ENCODE measurements at regions not wholly inside any gene's neighbourhood (a gene's known extent, or its start where the extent isn't known, plus 50 kb on each side); places are given as distances from the start of the nearest gene placed in this dataset.
A peak's percentile ranks its signal among the peaks of the same experiment; 100 is the strongest.
"Not testable (repeated sequence)": the region's sequence is repeated elsewhere in the genome, so short reads cannot be mapped to it uniquely, and the experiment has no call there.

DNA sequence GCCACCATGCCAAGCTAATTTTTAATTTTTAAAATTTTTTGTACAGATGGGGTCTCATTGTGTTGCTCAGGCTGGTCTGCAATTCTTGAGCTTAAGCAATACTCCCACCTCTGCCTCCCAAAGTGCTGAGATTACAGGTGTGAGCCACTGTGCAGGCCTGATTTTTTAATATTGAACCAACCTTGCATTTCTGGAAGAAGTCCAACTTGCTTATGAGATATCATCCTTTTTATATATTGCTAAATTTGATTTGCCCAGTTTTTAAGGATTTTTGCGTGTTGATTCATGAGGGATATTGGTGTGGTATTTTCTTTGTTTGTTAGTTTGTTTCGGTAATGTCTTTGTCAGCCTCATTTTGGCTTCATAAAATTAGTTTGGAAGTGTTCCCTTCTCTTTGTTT lies 196.4 kb downstream of the SEC14L1 start:
- H3K4me3 ChIP-seq (ENCODE audit: low read length) = no peak overlapping the region
- peaks cover 20% of the 10 kb centered on the region for H3K9me3 ChIP-seq (ENCODE audit: control insufficient read depth, low read length)
- no peak for DNase-seq (ENCODE audit: low read depth)
- H3K36me3 ChIP-seq (ENCODE audit: control insufficient read depth, insufficient read depth, low read length, severe bottlenecking) = peaks cover 24% of the 10 kb centered on the region
- H3K27me3 ChIP-seq (replicated peaks; ENCODE audit: control insufficient read depth, insufficient read depth, low read length) = no peaks in the 10 kb centered on the region
- H3K9ac ChIP-seq (ENCODE audit: low read length) = no peak overlapping the region
- H3K4me1 ChIP-seq (ENCODE audit: control insufficient read depth, insufficient read depth, low read length) = peaks cover 27% of the 10 kb centered on the region

GRCh38 chr17:77341069-77341541 lies 200.3 kb downstream of the SEC14L1 start:
- no peak overlapping the region for H3K9ac ChIP-seq (ENCODE audit: low read length)
- no peak overlapping the region for H3K4me3 ChIP-seq (ENCODE audit: low read length)
- H3K9me3 ChIP-seq (ENCODE audit: control insufficient read depth, low read length) = peaks cover 13% of the 10 kb centered on the region
- no peaks in the 10 kb centered on the region for H3K27me3 ChIP-seq (replicated peaks; ENCODE audit: control insufficient read depth, insufficient read depth, low read length)
- peaks cover 21% of the 10 kb centered on the region for H3K36me3 ChIP-seq (ENCODE audit: control insufficient read depth, insufficient read depth, low read length, severe bottlenecking)
- DNase-seq (ENCODE audit: low read depth) = no peak
- peaks cover 15% of the 10 kb centered on the region for H3K4me1 ChIP-seq (ENCODE audit: control insufficient read depth, insufficient read depth, low read length)

GRCh38 chr17:77342656-77342990 lies 201.9 kb downstream of the SEC14L1 start:
- not testable (repeated sequence) for DNase-seq (ENCODE audit: low read depth); H3K4me3 ChIP-seq (ENCODE audit: low read length)
- peaks cover 14% of the 10 kb centered on the region for H3K36me3 ChIP-seq (ENCODE audit: control insufficient read depth, insufficient read depth, low read length, severe bottlenecking)

GRCh38 chr17:77343031-77343800 lies 202.4 kb downstream of the SEC14L1 start:
- Histone ChIP-seq H3K27me3 (replicated peaks; ENCODE audit: control insufficient read depth, insufficient read depth, low read length) (no peaks in the 10 kb centered on the region), H3K4me1 (ENCODE audit: control insufficient read depth, insufficient read depth, low read length) (peaks cover 15% of the 10 kb centered on the region), H3K9me3 (ENCODE audit: control insufficient read depth, low read length) (no peaks in the 10 kb centered on the region), H3K36me3 (ENCODE audit: control insufficient read depth, insufficient read depth, low read length, severe bottlenecking) (peaks cover 14% of the 10 kb centered on the region), H3K4me3 (ENCODE audit: low read length) (no peak overlapping the region), H3K9ac (ENCODE audit: low read length) (no peak overlapping the region)
- DNase-seq (ENCODE audit: low read depth) = no peak

More at GRCh38 chr17:77342656-77342990, 201.9 kb downstream of the SEC14L1 start:
- not testable (repeated sequence) for H3K9me3 ChIP-seq (ENCODE audit: control insufficient read depth, low read length); H3K9ac ChIP-seq (ENCODE audit: low read length); H3K27me3 ChIP-seq (replicated peaks; ENCODE audit: control insufficient read depth, insufficient read depth, low read length)
- H3K4me1 ChIP-seq (ENCODE audit: control insufficient read depth, insufficient read depth, low read length) = peaks cover 15% of the 10 kb centered on the region

DNA sequence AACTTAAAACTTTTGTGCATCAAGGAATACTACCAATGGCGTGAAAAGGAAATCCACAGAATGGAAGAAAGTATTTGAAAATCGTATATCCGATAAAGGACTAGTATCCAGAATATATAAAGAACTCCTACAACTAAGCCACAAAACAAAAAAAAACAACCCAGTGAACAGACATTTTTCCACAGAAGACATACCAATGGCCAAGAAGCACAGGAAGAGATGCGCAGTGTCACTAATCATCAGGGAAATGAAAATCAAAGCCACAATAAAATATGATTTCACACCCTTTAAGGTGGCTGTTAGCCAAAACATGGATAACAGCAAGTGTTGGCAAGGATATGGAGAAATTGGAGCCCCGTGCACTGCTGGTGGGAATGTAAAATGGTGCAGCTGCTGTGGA lies 203.3 kb downstream of the SEC14L1 start:
- peaks cover 15% of the 10 kb centered on the region for H3K4me1 ChIP-seq (ENCODE audit: control insufficient read depth, insufficient read depth, low read length)
- H3K4me3 ChIP-seq (ENCODE audit: low read length) = no peak overlapping the region
- H3K27me3 ChIP-seq (replicated peaks; ENCODE audit: control insufficient read depth, insufficient read depth, low read length) = no peaks in the 10 kb centered on the region
- DNase-seq (ENCODE audit: low read depth) = no peak
- H3K9ac ChIP-seq (ENCODE audit: low read length) = no peak overlapping the region
- peaks cover 10% of the 10 kb centered on the region for H3K36me3 ChIP-seq (ENCODE audit: control insufficient read depth, insufficient read depth, low read length, severe bottlenecking)
- no peaks in the 10 kb centered on the region for H3K9me3 ChIP-seq (ENCODE audit: control insufficient read depth, low read length)

DNA sequence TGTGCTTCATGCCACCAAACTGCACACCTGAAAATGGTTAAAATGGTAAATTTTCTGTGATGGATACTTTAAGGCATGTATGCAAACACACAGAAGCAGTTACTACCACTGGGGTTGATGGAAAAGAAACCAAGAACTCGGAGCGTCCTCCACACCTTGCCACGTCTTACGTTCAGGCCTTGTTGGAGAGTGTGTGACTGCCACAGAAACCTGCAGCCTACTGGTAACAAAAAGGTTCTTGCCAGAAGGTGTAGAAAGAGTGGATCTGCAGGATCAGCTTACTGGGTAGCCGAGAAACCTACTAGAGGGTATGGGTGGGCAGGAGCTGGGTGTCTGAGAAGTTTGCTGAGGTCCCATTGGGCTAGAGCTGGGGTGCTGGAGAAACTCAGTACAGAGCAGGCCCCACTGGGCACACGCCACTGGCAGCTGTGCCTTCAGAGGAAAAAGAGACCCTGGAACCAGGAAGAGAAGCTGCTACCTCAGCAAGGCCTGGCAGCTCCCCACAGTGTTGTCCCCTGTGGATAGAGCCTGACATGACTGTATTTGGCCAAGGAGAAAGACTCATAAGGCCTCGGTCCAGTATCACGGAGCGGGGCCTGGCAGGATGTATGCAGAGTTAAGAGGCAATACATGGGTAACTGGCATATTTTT lies 204.6 kb downstream of the SEC14L1 start:
- H3K4me3 ChIP-seq (ENCODE audit: low read length) = no peak overlapping the region
- no peaks in the 10 kb centered on the region for H3K9me3 ChIP-seq (ENCODE audit: control insufficient read depth, low read length)
- peaks cover 24% of the 10 kb centered on the region for H3K4me1 ChIP-seq (ENCODE audit: control insufficient read depth, insufficient read depth, low read length)
- peaks cover 5% of the 10 kb centered on the region for H3K36me3 ChIP-seq (ENCODE audit: control insufficient read depth, insufficient read depth, low read length, severe bottlenecking)
- no peak for DNase-seq (ENCODE audit: low read depth)
- no peaks in the 10 kb centered on the region for H3K27me3 ChIP-seq (replicated peaks; ENCODE audit: control insufficient read depth, insufficient read depth, low read length)
- no peak overlapping the region for H3K9ac ChIP-seq (ENCODE audit: low read length)

- Histone ChIP-seq H3K4me3 (ENCODE audit: low read length) (no peak overlapping the region), H3K9me3 (ENCODE audit: control insufficient read depth, low read length) (no peaks in the 10 kb centered on the region)
- DNase-seq (ENCODE audit: low read depth) = no peak
Measured at GRCh38 chr17:77346765-77347164, 206.0 kb downstream of the SEC14L1 start.

DNA sequence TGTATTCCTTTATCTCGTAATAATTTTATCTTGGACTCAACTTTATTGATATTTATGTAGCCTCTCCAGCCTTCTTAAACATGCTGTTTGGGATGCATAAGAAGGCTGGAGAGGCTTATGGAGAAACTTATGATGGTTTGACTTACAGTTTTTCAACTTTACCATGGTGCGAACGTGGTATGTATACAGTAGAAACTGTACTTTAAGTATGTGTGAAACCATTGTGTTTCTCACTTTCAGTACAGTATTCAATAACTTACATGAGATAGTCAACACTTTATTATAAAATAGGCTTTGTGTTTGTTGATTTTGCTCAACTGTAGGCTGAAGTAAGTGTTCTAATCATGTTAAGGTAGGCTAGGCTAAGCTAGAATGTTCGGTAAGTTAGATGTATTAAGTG lies 206.8 kb downstream of the SEC14L1 start:
- Histone ChIP-seq H3K4me1 (ENCODE audit: control insufficient read depth, insufficient read depth, low read length) (peaks cover 30% of the 10 kb centered on the region), H3K9me3 (ENCODE audit: control insufficient read depth, low read length) (no peaks in the 10 kb centered on the region), H3K9ac (ENCODE audit: low read length) (no peak overlapping the region), H3K36me3 (ENCODE audit: control insufficient read depth, insufficient read depth, low read length, severe bottlenecking) (no peaks in the 10 kb centered on the region), H3K27me3 (replicated peaks; ENCODE audit: control insufficient read depth, insufficient read depth, low read length) (no peaks in the 10 kb centered on the region), H3K4me3 (ENCODE audit: low read length) (no peak overlapping the region)
- no peak for DNase-seq (ENCODE audit: low read depth)

More at GRCh38 chr17:77346765-77347164, 206.0 kb downstream of the SEC14L1 start:
- Histone ChIP-seq H3K4me1 (ENCODE audit: control insufficient read depth, insufficient read depth, low read length) (peaks cover 29% of the 10 kb centered on the region), H3K9ac (ENCODE audit: low read length) (no peak overlapping the region), H3K27me3 (replicated peaks; ENCODE audit: control insufficient read depth, insufficient read depth, low read length) (no peaks in the 10 kb centered on the region), H3K36me3 (ENCODE audit: control insufficient read depth, insufficient read depth, low read length, severe bottlenecking) (peaks cover 5% of the 10 kb centered on the region)

- no peaks in the 10 kb centered on the region for H3K27me3 ChIP-seq (replicated peaks; ENCODE audit: control insufficient read depth, insufficient read depth, low read length)
- no peak for DNase-seq (ENCODE audit: low read depth)
- H3K9ac ChIP-seq (ENCODE audit: low read length) = peak overlapping the region; percentile 43
Measured at GRCh38 chr17:77349976-77350830, 209.4 kb downstream of the SEC14L1 start.

GRCh38 chr17:77352441-77352840 lies 211.7 kb downstream of the SEC14L1 start:
- Histone ChIP-seq H3K4me1 (ENCODE audit: control insufficient read depth, insufficient read depth, low read length) (peaks cover 46% of the 10 kb centered on the region), H3K36me3 (ENCODE audit: control insufficient read depth, insufficient read depth, low read length, severe bottlenecking) (no peaks in the 10 kb centered on the region), H3K9me3 (ENCODE audit: control insufficient read depth, low read length) (no peaks in the 10 kb centered on the region), H3K4me3 (ENCODE audit: low read length) (no peak overlapping the region), H3K27me3 (replicated peaks; ENCODE audit: control insufficient read depth, insufficient read depth, low read length) (no peaks in the 10 kb centered on the region), H3K9ac (ENCODE audit: low read length) (no peak overlapping the region)
- no peak for DNase-seq (ENCODE audit: low read depth)

More at GRCh38 chr17:77349976-77350830, 209.4 kb downstream of the SEC14L1 start:
- H3K9me3 ChIP-seq (ENCODE audit: control insufficient read depth, low read length) = no peaks in the 10 kb centered on the region
- no peaks in the 10 kb centered on the region for H3K36me3 ChIP-seq (ENCODE audit: control insufficient read depth, insufficient read depth, low read length, severe bottlenecking)
- H3K4me3 ChIP-seq (ENCODE audit: low read length) = no peak overlapping the region
- peaks cover 50% of the 10 kb centered on the region for H3K4me1 ChIP-seq (ENCODE audit: control insufficient read depth, insufficient read depth, low read length)

DNA sequence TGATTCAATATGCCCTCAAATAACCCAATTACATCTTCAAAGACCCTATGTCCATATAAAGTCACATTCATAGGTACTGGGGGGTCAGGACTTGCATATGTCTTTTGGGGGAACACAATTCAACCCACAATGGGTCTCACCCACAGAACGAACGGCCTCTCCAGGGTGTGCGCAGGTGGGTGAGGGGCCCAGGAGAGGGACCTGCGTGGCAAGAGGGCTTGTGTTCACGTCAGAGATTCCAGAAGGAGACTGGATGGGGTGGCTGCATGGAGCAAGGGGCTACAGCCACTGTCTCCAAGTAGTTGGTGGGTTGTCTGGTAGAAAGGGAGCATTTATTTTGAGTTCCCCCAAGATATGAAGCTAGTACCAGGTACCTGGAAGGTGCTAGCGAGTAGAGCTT lies 212.2 kb downstream of the SEC14L1 start:
- Histone ChIP-seq H3K36me3 (ENCODE audit: control insufficient read depth, insufficient read depth, low read length, severe bottlenecking) (no peaks in the 10 kb centered on the region), H3K9ac (ENCODE audit: low read length) (no peak overlapping the region), H3K4me3 (ENCODE audit: low read length) (no peak overlapping the region), H3K27me3 (replicated peaks; ENCODE audit: control insufficient read depth, insufficient read depth, low read length) (no peaks in the 10 kb centered on the region), H3K9me3 (ENCODE audit: control insufficient read depth, low read length) (no peaks in the 10 kb centered on the region), H3K4me1 (ENCODE audit: control insufficient read depth, insufficient read depth, low read length) (peaks cover 46% of the 10 kb centered on the region)
- DNase-seq (ENCODE audit: low read depth) = no peak

Data from adipocyte (in vitro differentiated cells).